ENCODE measurements at regions not wholly inside any gene's neighbourhood (a gene's known extent, or its start where the extent isn't known, plus 50 kb on each side); places are given as distances from the start of the nearest gene placed in this dataset.

GRCh38 chr3:31224936-31225335 lies 307.8 kb upstream of the STT3B start:
- no peak overlapping the region for H3K27ac ChIP-seq
- H3K4me2 ChIP-seq (ENCODE audit: low read length), result no peak overlapping the region
- H3K4me3 ChIP-seq (ENCODE audit: low read depth, low read length), result no peak overlapping the region
- H3K9me3 ChIP-seq (ENCODE audit: control insufficient read depth, low read length), result no peaks in the 10 kb centered on the region
- H3K9ac ChIP-seq, result no peak overlapping the region
- H3K79me2 ChIP-seq, result no peaks in the 10 kb centered on the region
- no peaks in the 10 kb centered on the region for H3K4me1 ChIP-seq
- H3K36me3 ChIP-seq (ENCODE audit: control insufficient read depth, insufficient read depth, low read length), result no peaks in the 10 kb centered on the region
- TF ChIP-seq CTCF (IDR thresholded peaks at IDR 0.05), result no peak
- H2AFZ ChIP-seq, result no peak overlapping the region
- H3K27me3 ChIP-seq (ENCODE audit: control insufficient read depth, insufficient read depth, low read length), result no peaks in the 10 kb centered on the region

- Histone ChIP-seq H2AFZ (no peak overlapping the region), H3K9ac (no peak overlapping the region), H3K4me2 (ENCODE audit: low read length) (no peak overlapping the region), H3K79me2 (no peaks in the 10 kb centered on the region), H3K36me3 (ENCODE audit: control insufficient read depth, insufficient read depth, low read length) (no peaks in the 10 kb centered on the region), H3K4me3 (ENCODE audit: low read depth, low read length) (no peak overlapping the region), H3K4me1 (no peaks in the 10 kb centered on the region), H3K27ac (no peak overlapping the region), H3K9me3 (ENCODE audit: control insufficient read depth, low read length) (no peaks in the 10 kb centered on the region), H3K27me3 (ENCODE audit: control insufficient read depth, insufficient read depth, low read length) (no peaks in the 10 kb centered on the region)
- TF ChIP-seq CTCF (IDR thresholded peaks at IDR 0.05), result no peak
Measured at GRCh38 chr3:31225923-31226322, 306.8 kb upstream of the STT3B start.

- H3K27me3 ChIP-seq (ENCODE audit: control insufficient read depth, insufficient read depth, low read length), result no peaks in the 10 kb centered on the region
- no peak for TF ChIP-seq CTCF (IDR thresholded peaks at IDR 0.05)
- no peak overlapping the region for H3K9ac ChIP-seq
- no peak overlapping the region for H3K4me3 ChIP-seq (ENCODE audit: low read depth, low read length)
- no peak overlapping the region for H3K4me2 ChIP-seq (ENCODE audit: low read length)
- no peaks in the 10 kb centered on the region for H3K36me3 ChIP-seq (ENCODE audit: control insufficient read depth, insufficient read depth, low read length)
- no peaks in the 10 kb centered on the region for H3K4me1 ChIP-seq
- no peaks in the 10 kb centered on the region for H3K9me3 ChIP-seq (ENCODE audit: control insufficient read depth, low read length)
- no peak overlapping the region for H2AFZ ChIP-seq
- H3K79me2 ChIP-seq, result no peaks in the 10 kb centered on the region
- H3K27ac ChIP-seq, result no peak overlapping the region
Measured at GRCh38 chr3:31226346-31226745, 306.4 kb upstream of the STT3B start.

- H3K4me3 ChIP-seq (ENCODE audit: low read depth, low read length), result no peak overlapping the region
- no peaks in the 10 kb centered on the region for H3K9me3 ChIP-seq (ENCODE audit: control insufficient read depth, low read length)
- H3K79me2 ChIP-seq, result no peaks in the 10 kb centered on the region
- no peaks in the 10 kb centered on the region for H3K27me3 ChIP-seq (ENCODE audit: control insufficient read depth, insufficient read depth, low read length)
- H3K4me2 ChIP-seq (ENCODE audit: low read length), result no peak overlapping the region
- no peaks in the 10 kb centered on the region for H3K4me1 ChIP-seq
- no peak overlapping the region for H3K27ac ChIP-seq
- no peak overlapping the region for H3K9ac ChIP-seq
- no peaks in the 10 kb centered on the region for H3K36me3 ChIP-seq (ENCODE audit: control insufficient read depth, insufficient read depth, low read length)
- TF ChIP-seq CTCF (IDR thresholded peaks at IDR 0.05), result no peak
- no peak overlapping the region for H2AFZ ChIP-seq
Measured at GRCh38 chr3:31227131-31227562, 305.6 kb upstream of the STT3B start.

- no peak overlapping the region for H3K4me3 ChIP-seq (ENCODE audit: low read depth, low read length)
- TF ChIP-seq CTCF (IDR thresholded peaks at IDR 0.05), result no peak
- no peak overlapping the region for H3K4me2 ChIP-seq (ENCODE audit: low read length)
- H3K27ac ChIP-seq, result no peak overlapping the region
- H3K27me3 ChIP-seq (ENCODE audit: control insufficient read depth, insufficient read depth, low read length), result no peaks in the 10 kb centered on the region
- H3K9me3 ChIP-seq (ENCODE audit: control insufficient read depth, low read length), result no peaks in the 10 kb centered on the region
- H3K36me3 ChIP-seq (ENCODE audit: control insufficient read depth, insufficient read depth, low read length), result no peaks in the 10 kb centered on the region
- no peak overlapping the region for H3K9ac ChIP-seq
- H2AFZ ChIP-seq, result no peak overlapping the region
- H3K4me1 ChIP-seq, result no peaks in the 10 kb centered on the region
- no peaks in the 10 kb centered on the region for H3K79me2 ChIP-seq
Measured at GRCh38 chr3:31230425-31231223, 302.1 kb upstream of the STT3B start.

Data from parathyroid adenoma (tissue), 2 donors.